ENCODE measurements at regions not wholly inside any gene's neighbourhood (a gene's known extent, or its start where the extent isn't known, plus 50 kb on each side); places are given as distances from the start of the nearest gene placed in this dataset.
"Not testable (repeated sequence)": the region's sequence is repeated elsewhere in the genome, so short reads cannot be mapped to it uniquely, and the experiment has no call there.

- WGBS (ENCODE audit: extremely low coverage, insufficient read length, low lambda C conversion rate): no CpG with 5 or more reads among the region's 3 CpGs
- H3K79me1 ChIP-seq (ENCODE audit: insufficient read depth, low read depth, low read length, poor library complexity, severe bottlenecking): no peaks in the 10 kb centered on the region
- H3K4me3 Mint-ChIP-seq: no peak overlapping the region
- H3K9me3 Mint-ChIP-seq: peaks cover 9 to 15% of the 10 kb centered on the region in 2 experiments
- peaks cover 80 to 89% (median 82%) of the 10 kb centered on the region in 3 experiments for H3K36me3 Mint-ChIP-seq (ENCODE audit: insufficient read depth in 1 of 3, low read depth in 3 of 3)
- no peaks in the 10 kb centered on the region for H3K23me2 ChIP-seq (ENCODE audit: insufficient read length, low read depth, low read length, poor library complexity, severe bottlenecking)
- no peak overlapping the region for H4K8ac ChIP-seq (replicated peaks; ENCODE audit: insufficient read length, low read depth, low read length)
- H2AK5ac ChIP-seq (ENCODE audit: insufficient read length, low read length): no peak overlapping the region
- no peak overlapping the region for H3K9ac ChIP-seq (ENCODE audit: extremely low read depth, insufficient read length, low read length)
- H3K4me2 ChIP-seq (ENCODE audit: insufficient read depth, insufficient read length, low read length): no peak overlapping the region
- no peak overlapping the region for H4K5ac ChIP-seq (ENCODE audit: insufficient read length, low read depth, low read length)
- no peak overlapping the region for H2BK5ac ChIP-seq (ENCODE audit: insufficient read length, low read length)
- no peak overlapping the region for H3K18ac ChIP-seq (ENCODE audit: insufficient read length, low read depth, low read length)
- no peaks in the 10 kb centered on the region for H4K20me1 ChIP-seq (ENCODE audit: control insufficient read depth, insufficient read depth, insufficient read length)
- H3T11ph ChIP-seq (ENCODE audit: low read length): no peak overlapping the region
- H3K14ac ChIP-seq (ENCODE audit: insufficient read depth, low read length): no peak overlapping the region
- no peak overlapping the region for H3K4ac ChIP-seq (ENCODE audit: low read depth, low read length)
- no peak overlapping the region for H2BK15ac ChIP-seq (ENCODE audit: low read depth, low read length)
- no peak overlapping the region for H2BK12ac ChIP-seq (ENCODE audit: insufficient read length, low read depth, low read length)
- no peak overlapping the region for H2AFZ ChIP-seq (ENCODE audit: low read length)
- no peak overlapping the region for H4K91ac ChIP-seq (ENCODE audit: insufficient read length, low read depth, low read length)
- H3K27me3 Mint-ChIP-seq (ENCODE audit: low read depth): no peaks in the 10 kb centered on the region
- no peak overlapping the region for H3K56ac ChIP-seq (ENCODE audit: insufficient read length, low read depth, low read length)
- H3K27ac Mint-ChIP-seq: no peak overlapping the region
- no peaks in the 10 kb centered on the region for H3K4me1 Mint-ChIP-seq
- H2BK20ac ChIP-seq (ENCODE audit: low read depth, low read length, poor library complexity, severe bottlenecking): no peak overlapping the region
- H3K9me3 ChIP-seq (ENCODE audit: control insufficient read depth, low read depth, low read length): peaks cover 7% of the 10 kb centered on the region
- no peaks in the 10 kb centered on the region for H3K4me1 ChIP-seq (ENCODE audit: insufficient read depth, low read length)
- no peak for DNase-seq
- no peaks in the 10 kb centered on the region for H3K79me2 ChIP-seq (ENCODE audit: insufficient read depth, low read length)
- TF ChIP-seq, protein P1, sequence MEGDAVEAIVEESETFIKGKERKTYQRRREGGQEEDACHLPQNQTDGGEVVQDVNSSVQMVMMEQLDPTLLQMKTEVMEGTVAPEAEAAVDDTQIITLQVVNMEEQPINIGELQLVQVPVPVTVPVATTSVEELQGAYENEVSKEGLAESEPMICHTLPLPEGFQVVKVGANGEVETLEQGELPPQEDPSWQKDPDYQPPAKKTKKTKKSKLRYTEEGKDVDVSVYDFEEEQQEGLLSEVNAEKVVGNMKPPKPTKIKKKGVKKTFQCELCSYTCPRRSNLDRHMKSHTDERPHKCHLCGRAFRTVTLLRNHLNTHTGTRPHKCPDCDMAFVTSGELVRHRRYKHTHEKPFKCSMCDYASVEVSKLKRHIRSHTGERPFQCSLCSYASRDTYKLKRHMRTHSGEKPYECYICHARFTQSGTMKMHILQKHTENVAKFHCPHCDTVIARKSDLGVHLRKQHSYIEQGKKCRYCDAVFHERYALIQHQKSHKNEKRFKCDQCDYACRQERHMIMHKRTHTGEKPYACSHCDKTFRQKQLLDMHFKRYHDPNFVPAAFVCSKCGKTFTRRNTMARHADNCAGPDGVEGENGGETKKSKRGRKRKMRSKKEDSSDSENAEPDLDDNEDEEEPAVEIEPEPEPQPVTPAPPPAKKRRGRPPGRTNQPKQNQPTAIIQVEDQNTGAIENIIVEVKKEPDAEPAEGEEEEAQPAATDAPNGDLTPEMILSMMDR (conservative IDR thresholded peaks at IDR 0.05): no peak
- no peak overlapping the region for H3K27ac ChIP-seq (ENCODE audit: insufficient read length, low read depth, low read length)
- H2BK120ac ChIP-seq (ENCODE audit: low read depth, low read length, poor library complexity, severe bottlenecking): no peak overlapping the region
- H3K23ac ChIP-seq (ENCODE audit: insufficient read length, low read depth, low read length): no peak overlapping the region
- H3K27me3 ChIP-seq (ENCODE audit: insufficient read depth, low read length): no peaks in the 10 kb centered on the region
These were observed 59.7 kb upstream of the BDH1 start for GRCh38 chr3:197615430-197615829.

GRCh38 chr3:197614134-197614533 lies 58.4 kb upstream of the BDH1 start:
- H4K91ac ChIP-seq (ENCODE audit: insufficient read length, low read depth, low read length); H3K9ac ChIP-seq (ENCODE audit: extremely low read depth, insufficient read length, low read length); H4K8ac ChIP-seq (replicated peaks; ENCODE audit: insufficient read length, low read depth, low read length); H4K20me1 ChIP-seq (ENCODE audit: control insufficient read depth, insufficient read depth, insufficient read length); H3K79me2 ChIP-seq (ENCODE audit: insufficient read depth, low read length); H3K23ac ChIP-seq (ENCODE audit: insufficient read length, low read depth, low read length); H2BK12ac ChIP-seq (ENCODE audit: insufficient read length, low read depth, low read length); H3K79me1 ChIP-seq (ENCODE audit: insufficient read depth, low read depth, low read length, poor library complexity, severe bottlenecking); H3K14ac ChIP-seq (ENCODE audit: insufficient read depth, low read length); H2BK5ac ChIP-seq (ENCODE audit: insufficient read length, low read length); H3K4me3 Mint-ChIP-seq; H3K4me1 Mint-ChIP-seq; H2BK15ac ChIP-seq (ENCODE audit: low read depth, low read length); H3K27me3 ChIP-seq (ENCODE audit: insufficient read depth, low read length); H3K4me1 ChIP-seq (ENCODE audit: insufficient read depth, low read length); H3K4me2 ChIP-seq (ENCODE audit: insufficient read depth, insufficient read length, low read length); H2BK20ac ChIP-seq (ENCODE audit: low read depth, low read length, poor library complexity, severe bottlenecking); H3K27me3 Mint-ChIP-seq (ENCODE audit: low read depth); H3K27ac ChIP-seq (ENCODE audit: insufficient read length, low read depth, low read length); H3K56ac ChIP-seq (ENCODE audit: insufficient read length, low read depth, low read length); H4K5ac ChIP-seq (ENCODE audit: insufficient read length, low read depth, low read length); H3K9me3 ChIP-seq (ENCODE audit: control insufficient read depth, low read depth, low read length); H3K4ac ChIP-seq (ENCODE audit: low read depth, low read length); H3T11ph ChIP-seq (ENCODE audit: low read length); H3K23me2 ChIP-seq (ENCODE audit: insufficient read length, low read depth, low read length, poor library complexity, severe bottlenecking); H3K18ac ChIP-seq (ENCODE audit: insufficient read length, low read depth, low read length); H3K27ac Mint-ChIP-seq; H2AK5ac ChIP-seq (ENCODE audit: insufficient read length, low read length); H2BK120ac ChIP-seq (ENCODE audit: low read depth, low read length, poor library complexity, severe bottlenecking); H2AFZ ChIP-seq (ENCODE audit: low read length); DNase-seq: not testable (repeated sequence)
- no CpG with 5 or more reads among the region's 3 CpGs for WGBS (ENCODE audit: extremely low coverage, insufficient read length, low lambda C conversion rate)
- peaks cover 81 to 92% (median 82%) of the 10 kb centered on the region in 3 experiments for H3K36me3 Mint-ChIP-seq (ENCODE audit: insufficient read depth in 1 of 3, low read depth in 3 of 3)
- H3K9me3 Mint-ChIP-seq: peaks cover 11 to 19% of the 10 kb centered on the region in 2 experiments
